ENCODE measurements at regions not wholly inside any gene's neighbourhood (a gene's known extent, or its start where the extent isn't known, plus 50 kb on each side); places are given as distances from the start of the nearest gene placed in this dataset.

GRCh38 chr16:77076839-77077238 lies 114.2 kb upstream of the MON1B start:
- no peak for TF ChIP-seq EZH2phosphoT487 (conservative IDR thresholded peaks at IDR 0.05; ENCODE audit: low read length)
- TF ChIP-seq, protein P1, sequence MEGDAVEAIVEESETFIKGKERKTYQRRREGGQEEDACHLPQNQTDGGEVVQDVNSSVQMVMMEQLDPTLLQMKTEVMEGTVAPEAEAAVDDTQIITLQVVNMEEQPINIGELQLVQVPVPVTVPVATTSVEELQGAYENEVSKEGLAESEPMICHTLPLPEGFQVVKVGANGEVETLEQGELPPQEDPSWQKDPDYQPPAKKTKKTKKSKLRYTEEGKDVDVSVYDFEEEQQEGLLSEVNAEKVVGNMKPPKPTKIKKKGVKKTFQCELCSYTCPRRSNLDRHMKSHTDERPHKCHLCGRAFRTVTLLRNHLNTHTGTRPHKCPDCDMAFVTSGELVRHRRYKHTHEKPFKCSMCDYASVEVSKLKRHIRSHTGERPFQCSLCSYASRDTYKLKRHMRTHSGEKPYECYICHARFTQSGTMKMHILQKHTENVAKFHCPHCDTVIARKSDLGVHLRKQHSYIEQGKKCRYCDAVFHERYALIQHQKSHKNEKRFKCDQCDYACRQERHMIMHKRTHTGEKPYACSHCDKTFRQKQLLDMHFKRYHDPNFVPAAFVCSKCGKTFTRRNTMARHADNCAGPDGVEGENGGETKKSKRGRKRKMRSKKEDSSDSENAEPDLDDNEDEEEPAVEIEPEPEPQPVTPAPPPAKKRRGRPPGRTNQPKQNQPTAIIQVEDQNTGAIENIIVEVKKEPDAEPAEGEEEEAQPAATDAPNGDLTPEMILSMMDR (IDR thresholded peaks at IDR 0.05; ENCODE audit: insufficient read depth, low read length, poor library complexity, severe bottlenecking) = no peak

GRCh38 chr16:77077256-77077922 lies 113.6 kb upstream of the MON1B start:
- Histone ChIP-seq H4K20me1 (ENCODE audit: low read depth, low read length) (no peaks in the 10 kb centered on the region), H3K27ac (ENCODE audit: low read depth, low read length) (no peak overlapping the region), H2AFZ (ENCODE audit: low read depth, low read length, severe bottlenecking) (no peak overlapping the region), H3K9me3 (ENCODE audit: insufficient read depth, low read length) (no peaks in the 10 kb centered on the region), H3K9ac (ENCODE audit: low read length) (no peak overlapping the region), H3K27me3 (ENCODE audit: low read length) (no peaks in the 10 kb centered on the region), H3K79me2 (ENCODE audit: insufficient read depth, low read length) (no peaks in the 10 kb centered on the region), H3K9me2 (replicated peaks; ENCODE audit: insufficient read depth, low read length) (no peaks in the 10 kb centered on the region), H3K4me3 (ENCODE audit: insufficient read depth, low read length, poor library complexity, severe bottlenecking) (no peak overlapping the region), H3F3A (ENCODE audit: insufficient read depth) (no peaks in the 10 kb centered on the region), H3K36me3 (ENCODE audit: low read length) (no peaks in the 10 kb centered on the region), H3K4me2 (ENCODE audit: low read depth, low read length, poor library complexity, severe bottlenecking) (no peak overlapping the region)
- no peak for TF ChIP-seq EZH2phosphoT487 (conservative IDR thresholded peaks at IDR 0.05; ENCODE audit: low read length)
- TF ChIP-seq, protein P1 (IDR thresholded peaks at IDR 0.05; ENCODE audit: insufficient read depth, low read length, poor library complexity, severe bottlenecking) = no peak

More at GRCh38 chr16:77076839-77077238, 114.2 kb upstream of the MON1B start:
- H3K27me3 ChIP-seq (ENCODE audit: low read length) = no peaks in the 10 kb centered on the region
- H3K9me3 ChIP-seq (ENCODE audit: insufficient read depth, low read length) = no peaks in the 10 kb centered on the region
- no peaks in the 10 kb centered on the region for H4K20me1 ChIP-seq (ENCODE audit: low read depth, low read length)
- no peak overlapping the region for H3K27ac ChIP-seq (ENCODE audit: low read depth, low read length)
- no peak overlapping the region for H2AFZ ChIP-seq (ENCODE audit: low read depth, low read length, severe bottlenecking)
- no peak overlapping the region for H3K4me2 ChIP-seq (ENCODE audit: low read depth, low read length, poor library complexity, severe bottlenecking)
- no peaks in the 10 kb centered on the region for H3F3A ChIP-seq (ENCODE audit: insufficient read depth)
- H3K36me3 ChIP-seq (ENCODE audit: low read length) = no peaks in the 10 kb centered on the region
- H3K4me3 ChIP-seq (ENCODE audit: insufficient read depth, low read length, poor library complexity, severe bottlenecking) = no peak overlapping the region
- no peaks in the 10 kb centered on the region for H3K79me2 ChIP-seq (ENCODE audit: insufficient read depth, low read length)
- H3K9me2 ChIP-seq (replicated peaks; ENCODE audit: insufficient read depth, low read length) = no peaks in the 10 kb centered on the region
- H3K9ac ChIP-seq (ENCODE audit: low read length) = no peak overlapping the region

- Histone ChIP-seq H3F3A (ENCODE audit: insufficient read depth) (no peaks in the 10 kb centered on the region), H3K27ac (ENCODE audit: low read depth, low read length) (no peak overlapping the region), H3K4me2 (ENCODE audit: low read depth, low read length, poor library complexity, severe bottlenecking) (no peak overlapping the region), H3K9me3 (ENCODE audit: insufficient read depth, low read length) (no peaks in the 10 kb centered on the region), H3K79me2 (ENCODE audit: insufficient read depth, low read length) (no peaks in the 10 kb centered on the region), H3K9me2 (replicated peaks; ENCODE audit: insufficient read depth, low read length) (no peaks in the 10 kb centered on the region), H3K9ac (ENCODE audit: low read length) (no peak overlapping the region), H3K27me3 (ENCODE audit: low read length) (no peaks in the 10 kb centered on the region), H3K36me3 (ENCODE audit: low read length) (no peaks in the 10 kb centered on the region), H2AFZ (ENCODE audit: low read depth, low read length, severe bottlenecking) (no peak overlapping the region), H3K4me3 (ENCODE audit: insufficient read depth, low read length, poor library complexity, severe bottlenecking) (no peak overlapping the region), H4K20me1 (ENCODE audit: low read depth, low read length) (no peaks in the 10 kb centered on the region)
- TF ChIP-seq, protein P1 (IDR thresholded peaks at IDR 0.05; ENCODE audit: insufficient read depth, low read length, poor library complexity, severe bottlenecking) = no peak
- no peak for TF ChIP-seq EZH2phosphoT487 (conservative IDR thresholded peaks at IDR 0.05; ENCODE audit: low read length)
These were observed 105.0 kb upstream of the MON1B start for GRCh38 chr16:77085981-77086380.

All from SU-DHL-6 (cell line).